ENCODE measurements at regions not wholly inside any gene's neighbourhood (a gene's known extent, or its start where the extent isn't known, plus 50 kb on each side); places are given as distances from the start of the nearest gene placed in this dataset.

DNA sequence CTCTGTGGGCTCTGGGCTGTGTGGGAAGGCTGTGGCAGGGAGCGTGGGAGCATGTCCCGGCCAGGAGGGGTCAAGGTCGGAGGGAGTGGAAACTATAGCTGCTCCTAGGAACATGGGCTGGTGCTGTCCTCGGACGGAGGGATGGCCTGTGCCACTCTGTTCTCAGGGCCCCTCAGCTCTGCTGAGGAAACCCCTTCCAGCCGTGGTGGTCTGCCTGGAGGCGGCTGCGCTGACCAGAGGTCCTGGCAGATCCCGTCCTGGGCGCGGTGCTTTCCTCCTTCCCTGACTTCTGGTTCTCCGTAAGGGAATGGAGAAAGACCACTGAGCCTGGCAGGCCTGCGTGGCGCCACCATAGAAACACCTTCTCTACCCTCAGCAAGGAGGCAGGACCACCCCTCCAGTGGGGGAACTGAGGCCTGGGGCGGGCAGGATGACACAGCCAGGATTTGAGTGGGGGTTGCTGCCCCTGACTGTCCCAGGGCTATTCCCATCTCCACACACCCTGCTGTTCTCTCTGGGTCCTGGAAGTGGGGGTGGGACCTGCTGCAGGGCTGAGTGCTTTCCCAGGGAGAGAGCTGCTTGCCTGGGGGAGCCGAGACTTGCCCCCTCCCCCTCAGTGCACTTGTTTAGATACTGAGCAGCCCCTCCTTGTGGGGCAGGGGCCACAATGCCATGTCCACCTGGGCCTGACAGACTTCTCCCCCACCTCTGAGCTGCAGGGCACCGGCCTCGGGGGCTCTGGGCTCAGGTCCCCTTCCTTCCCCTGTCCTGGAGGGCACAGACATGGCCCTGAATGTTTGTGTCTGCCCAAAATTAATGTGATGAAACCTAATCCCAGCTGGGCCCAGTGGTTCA is 301.0 kb upstream of the HS6ST1 start:
- no peak for DNase-seq (ENCODE audit: low read depth in 2 of 3, low spot score in 2 of 3)

- DNase-seq (ENCODE audit: low read depth in 2 of 3, low spot score in 2 of 3): no peak
Observed at GRCh38 chr2:128621074-128621473, 302.4 kb upstream of the HS6ST1 start.

DNA sequence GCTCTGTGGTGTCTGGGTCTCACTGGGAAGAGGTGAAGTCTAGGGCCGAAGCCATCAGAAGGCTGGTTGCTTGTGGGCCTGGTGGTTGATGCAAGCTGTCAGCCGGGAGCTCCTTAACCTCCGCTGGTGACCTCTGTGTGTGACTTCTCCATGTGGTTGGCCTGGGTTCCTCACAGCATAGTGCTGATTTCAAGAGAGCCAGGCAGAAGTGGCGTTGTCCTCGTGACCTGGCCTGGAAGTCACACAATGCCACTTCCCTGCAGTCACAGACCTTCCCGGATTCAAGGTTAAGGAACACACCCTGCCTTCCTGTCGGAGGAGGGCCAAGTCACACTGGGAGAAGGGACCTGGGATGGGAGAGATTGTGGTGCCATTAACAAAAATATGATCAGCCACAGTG is 303.7 kb upstream of the HS6ST1 start:
- DNase-seq (ENCODE audit: low read depth in 2 of 3, low spot score in 2 of 3): no peak

GRCh38 chr2:128622955-128623620 is 304.4 kb upstream of the HS6ST1 start:
- DNase-seq (ENCODE audit: low read depth in 2 of 3, low spot score in 2 of 3): no peak

- DNase-seq (ENCODE audit: low read depth in 2 of 3, low spot score in 2 of 3): peak in 2 of 3 donors; percentile 22 to 73
Observed at GRCh38 chr2:128623776-128624761, 305.4 kb upstream of the HS6ST1 start.

GRCh38 chr2:128624956-128625355 is 306.3 kb upstream of the HS6ST1 start:
- DNase-seq (ENCODE audit: low read depth in 2 of 3, low spot score in 2 of 3): no peak

DNA sequence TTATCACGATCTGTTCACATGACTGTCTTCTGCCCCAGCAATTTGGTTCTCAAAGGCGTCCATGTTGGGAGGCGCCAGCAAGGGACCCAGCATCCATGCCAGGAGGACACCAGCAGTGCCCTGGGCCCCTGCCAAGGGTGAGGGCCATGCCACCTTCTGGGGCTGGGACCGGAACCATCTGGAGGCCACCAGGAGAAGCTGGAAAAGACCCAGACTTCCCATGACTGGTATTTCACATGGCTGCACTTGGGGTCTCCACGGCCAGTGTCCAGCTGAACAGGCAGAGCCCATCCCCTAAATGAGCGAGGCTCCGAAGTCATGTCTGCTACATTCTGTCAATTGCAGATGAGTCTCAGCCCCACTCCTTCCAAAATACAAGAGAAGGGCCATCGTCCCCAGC is 306.8 kb upstream of the HS6ST1 start:
- no peak for DNase-seq (ENCODE audit: low read depth in 2 of 3, low spot score in 2 of 3)

DNA sequence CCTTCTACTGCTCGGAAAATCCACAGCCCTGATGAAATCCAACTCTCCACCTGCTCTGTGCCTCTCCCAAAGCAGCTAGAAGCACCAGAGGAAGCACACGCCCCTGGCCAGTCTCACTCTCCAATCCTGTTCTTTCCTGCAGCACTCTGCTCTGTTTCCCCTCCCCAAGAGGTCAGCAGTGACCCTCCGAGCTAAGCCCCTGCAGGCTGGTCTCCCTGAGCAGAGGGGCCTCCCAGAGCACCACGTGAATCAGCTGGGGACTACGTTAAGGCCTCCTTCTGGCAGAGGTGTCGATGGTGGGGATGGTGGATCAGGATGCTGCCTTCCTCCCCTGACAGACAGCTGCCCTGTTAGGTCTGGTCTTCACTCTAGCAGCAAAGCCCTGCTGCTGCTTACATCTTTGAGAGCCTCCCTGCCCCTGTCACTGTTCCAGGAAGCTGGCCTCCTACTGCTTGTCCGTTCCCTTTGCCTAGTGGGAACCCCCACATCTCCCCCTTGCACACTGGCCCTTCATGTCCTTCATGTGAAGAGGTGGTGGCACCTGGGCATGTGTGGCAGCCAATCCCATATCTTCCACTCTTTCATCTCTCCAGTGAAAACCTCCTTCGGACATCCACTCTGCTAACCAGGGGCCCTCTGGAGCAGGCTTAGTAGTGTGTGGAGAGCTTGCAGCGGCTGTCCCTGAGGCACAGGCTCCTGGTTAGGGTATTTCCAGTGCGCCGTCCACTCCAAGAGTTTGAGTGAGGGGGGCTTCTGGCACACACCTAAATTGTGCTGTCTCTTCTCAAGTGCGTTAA is 307.5 kb upstream of the HS6ST1 start:
- no peak for DNase-seq (ENCODE audit: low read depth in 2 of 3, low spot score in 2 of 3)

GRCh38 chr2:128626760-128627511 is 308.3 kb upstream of the HS6ST1 start:
- DNase-seq (ENCODE audit: low read depth in 2 of 3, low spot score in 2 of 3): no peak

DNA sequence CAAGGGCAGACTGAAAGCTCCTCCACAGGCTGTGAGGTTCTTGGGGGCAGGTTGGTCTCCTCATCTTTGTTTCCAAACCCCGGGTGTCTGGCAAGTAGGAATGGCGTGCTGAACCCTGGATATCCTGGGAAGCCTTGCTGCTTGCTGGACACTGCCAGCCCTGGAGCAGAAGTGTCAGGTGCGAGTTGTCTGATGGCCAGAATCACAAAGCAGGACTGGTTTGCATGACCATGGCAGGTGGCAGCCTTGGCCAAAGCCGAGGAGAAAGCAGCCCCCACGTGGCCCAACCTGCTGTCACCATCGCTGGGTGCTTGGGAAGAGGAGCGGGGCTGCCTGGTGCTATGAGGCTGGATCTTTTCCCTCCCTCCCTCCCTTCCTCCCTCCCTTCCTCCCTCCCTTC is 309.5 kb upstream of the HS6ST1 start:
- DNase-seq (ENCODE audit: low read depth in 2 of 3, low spot score in 2 of 3): no peak

- DNase-seq (ENCODE audit: low read depth in 2 of 3, low spot score in 2 of 3): no peak
Observed at GRCh38 chr2:128628996-128629395, 310.3 kb upstream of the HS6ST1 start.

GRCh38 chr2:128630974-128631697 is 312.5 kb upstream of the HS6ST1 start:
- DNase-seq (ENCODE audit: low read depth in 2 of 3, low spot score in 2 of 3): no peak

DNA sequence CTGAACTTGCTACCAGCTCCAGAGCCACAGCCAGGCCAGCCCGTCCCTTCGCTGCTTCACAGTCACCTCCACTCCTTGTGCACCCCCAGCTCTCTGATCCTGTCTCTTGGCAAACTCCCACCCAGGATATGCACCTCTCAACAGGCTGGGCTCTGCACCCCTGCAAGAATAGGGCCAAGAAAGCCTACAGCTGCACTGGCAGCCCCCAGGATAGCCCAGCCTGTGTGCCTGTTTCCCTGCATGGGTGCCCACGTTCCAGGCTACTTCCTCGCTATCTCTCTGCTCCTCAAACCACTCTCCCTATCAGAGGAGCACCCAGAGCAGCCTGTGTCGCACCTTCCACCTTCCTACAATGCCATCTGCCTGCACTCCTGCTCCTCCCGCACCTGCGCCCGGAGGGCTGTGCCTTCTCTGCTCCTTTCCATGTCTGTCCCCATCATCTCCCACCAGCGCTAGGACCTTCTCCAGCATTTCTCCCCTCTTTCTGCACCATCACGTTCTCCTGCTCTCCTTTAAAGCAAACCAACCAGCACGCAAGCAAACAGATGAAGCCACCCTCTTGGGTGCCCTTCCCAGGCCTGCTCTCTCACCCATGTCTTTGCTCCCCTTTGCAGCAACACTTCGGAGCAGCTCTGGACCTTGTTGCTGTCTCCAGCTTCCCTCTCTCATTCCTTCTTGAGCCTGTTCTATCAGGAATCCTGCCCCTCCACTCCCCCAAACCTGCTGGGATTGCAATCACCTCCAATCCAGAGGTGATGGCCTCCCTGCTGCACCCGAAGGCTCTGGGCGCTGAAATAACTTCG is 313.2 kb upstream of the HS6ST1 start:
- no peak for DNase-seq (ENCODE audit: low read depth in 2 of 3, low spot score in 2 of 3)

DNA sequence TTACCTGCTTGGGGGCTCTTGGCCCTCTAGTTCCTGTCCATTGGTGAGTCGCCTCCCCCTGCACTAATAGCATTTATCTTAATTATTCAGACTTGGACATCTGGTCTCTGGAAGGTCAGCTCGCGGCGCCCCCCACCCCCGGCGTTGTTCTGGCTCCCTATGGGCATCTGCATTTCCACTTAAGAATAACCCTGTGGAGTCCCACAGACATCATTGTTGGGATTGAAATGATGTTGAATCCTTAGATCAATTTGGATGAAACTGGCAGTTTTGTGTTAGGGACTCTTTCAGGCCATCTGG is 313.8 kb upstream of the HS6ST1 start:
- no peak for DNase-seq (ENCODE audit: low read depth in 2 of 3, low spot score in 2 of 3)

DNA sequence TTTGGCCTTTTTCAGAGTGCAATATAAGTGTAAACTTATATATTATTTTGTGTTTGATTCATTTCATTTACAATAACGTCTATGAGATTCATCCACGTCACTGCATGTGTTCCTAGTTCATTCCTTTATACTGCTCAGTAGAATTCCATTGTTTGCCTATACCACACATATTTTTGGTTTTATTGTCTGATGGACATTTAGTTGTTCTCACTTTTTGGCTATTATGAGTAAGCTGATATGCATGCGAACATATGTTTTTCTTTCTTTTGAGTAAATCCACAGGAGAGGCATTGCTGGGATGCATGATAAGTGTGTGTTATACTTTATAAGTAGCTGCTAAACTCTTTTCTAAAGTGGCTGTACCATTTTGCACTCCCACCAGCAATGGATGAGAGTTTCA is 314.8 kb upstream of the HS6ST1 start:
- no peak for DNase-seq (ENCODE audit: low read depth in 2 of 3, low spot score in 2 of 3)

GRCh38 chr2:128635361-128635900 is 316.8 kb upstream of the HS6ST1 start:
- no peak for DNase-seq (ENCODE audit: low read depth in 2 of 3, low spot score in 2 of 3)

DNA sequence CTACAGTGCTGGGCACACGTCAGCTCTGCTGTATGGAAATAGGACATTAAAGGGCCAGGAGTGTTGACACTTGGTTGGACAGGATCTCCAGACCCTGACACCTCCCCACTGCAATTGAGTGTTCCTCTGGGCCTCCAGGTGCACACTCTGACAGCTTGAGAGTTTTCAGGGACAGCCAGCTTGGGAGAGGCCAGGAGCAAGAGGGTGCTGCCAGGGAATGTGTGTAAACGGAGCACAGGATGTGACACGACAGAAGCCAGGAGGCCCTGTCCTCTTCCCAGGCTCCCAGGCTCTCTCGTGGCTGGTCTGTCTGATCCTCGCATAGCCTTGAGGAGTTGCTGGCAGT is 318.1 kb upstream of the HS6ST1 start:
- DNase-seq (ENCODE audit: low read depth in 2 of 3, low spot score in 2 of 3): no peak

DNA sequence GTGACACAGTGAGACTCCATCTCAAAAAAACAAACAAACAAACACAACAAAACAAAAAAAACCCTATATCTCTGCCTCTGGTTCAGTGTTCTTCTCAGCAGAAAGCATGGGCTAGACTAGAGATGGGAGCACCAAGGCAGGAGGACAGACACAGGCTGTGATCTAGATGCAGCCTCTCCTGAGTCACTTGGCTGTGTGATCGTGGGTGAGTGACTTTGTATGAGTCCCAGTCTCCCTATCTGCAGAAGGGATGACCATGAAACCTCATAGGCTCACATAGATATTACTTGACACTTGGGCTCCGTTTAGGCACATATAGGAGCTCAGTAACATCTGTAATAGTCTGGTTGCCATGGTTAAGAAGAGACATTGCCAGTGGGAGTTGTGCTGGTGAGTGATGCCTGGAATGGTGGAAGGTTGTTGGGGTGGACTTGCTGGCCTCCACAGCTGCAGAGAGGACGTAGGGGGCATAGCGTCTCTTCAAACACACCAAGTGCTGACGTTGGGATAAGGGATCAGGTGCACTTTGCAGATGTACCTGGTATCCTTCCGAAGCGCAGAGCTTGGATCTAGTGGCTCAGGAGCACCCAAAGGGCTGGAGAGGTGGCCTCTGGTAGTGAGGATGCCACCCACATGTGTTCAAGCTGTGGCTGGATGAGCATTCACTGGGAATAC is 318.9 kb upstream of the HS6ST1 start:
- DNase-seq (ENCODE audit: low read depth in 2 of 3, low spot score in 2 of 3): no peak

All from hematopoietic multipotent progenitor cell (in vitro differentiated cells).